Right lobe of liver (tissue), 4 donors: ENCODE measurements at regions not wholly inside any gene's neighbourhood (a gene's known extent, or its start where the extent isn't known, plus 50 kb on each side); places are given as distances from the start of the nearest gene placed in this dataset.

Source experiments
- POLR2A ChIP-seq: fragments of 450-650 bp; IDR thresholded peaks from one replicate; pipeline ENCODE4 v1.6.1; 2017; ENCODE audit warnings: antibody characterized with exemption, mild to moderate bottlenecking
- TF ChIP-seq, protein P1 (sequence below), 4 donors: fragments of 200-600 bp in 3 of 4; fragments of 450-650 bp in 1 of 4; IDR thresholded peaks; one replicate each; pipeline versions ENCODE4 v1.5.1 to v1.8.0; 2016 to 2022; ENCODE audit warnings: antibody characterized with exemption in 4 of 4, mild to moderate bottlenecking in 2 of 4
- donor health status: DM: no; HTN: no; CAD: no.
- donor health status: DM: no; HTN: no; CAD: no.
- donor health status: DM: no; HTN: yes; CAD: no.

DNA sequence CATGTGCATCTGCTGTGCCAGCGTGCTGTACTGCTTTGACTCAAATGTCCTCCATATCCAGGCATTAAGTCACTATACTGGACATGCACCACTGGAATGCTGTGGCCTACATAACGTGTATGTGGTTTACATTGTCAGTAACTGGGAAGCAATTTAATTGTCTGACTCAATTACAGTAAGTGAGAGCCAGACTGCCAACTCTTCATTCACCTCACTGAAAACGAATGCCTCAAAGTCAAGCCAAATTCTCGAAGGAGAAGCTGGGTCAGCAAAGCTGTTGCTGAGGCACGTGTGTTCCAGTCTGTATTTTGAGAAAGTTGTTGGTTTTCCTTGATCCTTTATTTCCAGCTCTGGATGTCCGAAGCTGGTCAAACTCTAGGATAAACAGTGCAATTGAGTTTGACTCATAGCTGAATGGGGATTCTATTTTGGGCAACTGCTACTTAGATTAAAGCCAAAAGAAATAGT, 534.3 kb downstream of the COL12A1 start:
- no peak for TF ChIP-seq POLR2A
- TF ChIP-seq, protein P1, sequence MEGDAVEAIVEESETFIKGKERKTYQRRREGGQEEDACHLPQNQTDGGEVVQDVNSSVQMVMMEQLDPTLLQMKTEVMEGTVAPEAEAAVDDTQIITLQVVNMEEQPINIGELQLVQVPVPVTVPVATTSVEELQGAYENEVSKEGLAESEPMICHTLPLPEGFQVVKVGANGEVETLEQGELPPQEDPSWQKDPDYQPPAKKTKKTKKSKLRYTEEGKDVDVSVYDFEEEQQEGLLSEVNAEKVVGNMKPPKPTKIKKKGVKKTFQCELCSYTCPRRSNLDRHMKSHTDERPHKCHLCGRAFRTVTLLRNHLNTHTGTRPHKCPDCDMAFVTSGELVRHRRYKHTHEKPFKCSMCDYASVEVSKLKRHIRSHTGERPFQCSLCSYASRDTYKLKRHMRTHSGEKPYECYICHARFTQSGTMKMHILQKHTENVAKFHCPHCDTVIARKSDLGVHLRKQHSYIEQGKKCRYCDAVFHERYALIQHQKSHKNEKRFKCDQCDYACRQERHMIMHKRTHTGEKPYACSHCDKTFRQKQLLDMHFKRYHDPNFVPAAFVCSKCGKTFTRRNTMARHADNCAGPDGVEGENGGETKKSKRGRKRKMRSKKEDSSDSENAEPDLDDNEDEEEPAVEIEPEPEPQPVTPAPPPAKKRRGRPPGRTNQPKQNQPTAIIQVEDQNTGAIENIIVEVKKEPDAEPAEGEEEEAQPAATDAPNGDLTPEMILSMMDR (IDR thresholded peaks at IDR 0.05): no peak
